ENCODE measurements at regions not wholly inside any gene's neighbourhood (a gene's known extent, or its start where the extent isn't known, plus 50 kb on each side); places are given as distances from the start of the nearest gene placed in this dataset.
"Not testable (repeated sequence)": the region's sequence is repeated elsewhere in the genome, so short reads cannot be mapped to it uniquely, and the experiment has no call there.

DNA sequence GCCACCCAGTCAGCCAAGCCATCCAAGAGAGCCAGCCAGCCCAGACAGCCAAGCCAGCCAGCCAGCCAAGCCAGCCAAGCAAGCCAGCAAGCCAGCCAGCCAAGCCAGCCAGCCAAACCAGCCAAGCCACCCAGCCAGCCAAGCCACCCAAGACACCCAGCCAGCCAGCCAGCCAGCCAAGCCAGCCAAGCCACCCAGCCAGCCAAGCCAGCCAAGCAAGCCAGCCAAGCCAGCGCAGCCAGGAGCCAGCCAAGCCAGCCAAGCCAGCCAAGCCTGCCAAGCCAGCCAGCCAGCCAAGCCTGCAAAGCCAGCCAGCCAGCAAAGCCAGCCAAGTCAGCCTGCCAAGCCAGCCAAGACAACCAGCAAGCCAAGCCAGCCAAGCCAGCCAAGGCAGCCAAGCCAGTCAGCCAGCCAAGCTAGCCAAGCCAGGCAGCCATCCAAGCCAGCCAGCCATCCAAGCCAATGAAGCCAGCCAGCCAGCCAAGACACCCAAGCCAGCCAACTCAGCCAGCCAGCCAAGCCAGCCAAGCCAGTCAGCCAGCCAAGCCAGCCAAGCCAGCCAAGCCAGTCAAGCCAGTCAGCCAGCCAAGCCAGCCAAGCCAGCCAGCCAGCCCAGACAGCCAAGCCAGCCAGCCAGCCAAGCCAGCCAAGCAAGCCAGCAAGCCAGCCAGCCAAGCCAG, 332.2 kb upstream of the PLGLB2 start:
- H3K4me3 ChIP-seq (ENCODE audit: low read depth, low read length); in situ Hi-C loops (cut with HindIII; ENCODE audit: low sequenced_read_pairs); DNase-seq (ENCODE audit: low read depth): not testable (repeated sequence)

DNA sequence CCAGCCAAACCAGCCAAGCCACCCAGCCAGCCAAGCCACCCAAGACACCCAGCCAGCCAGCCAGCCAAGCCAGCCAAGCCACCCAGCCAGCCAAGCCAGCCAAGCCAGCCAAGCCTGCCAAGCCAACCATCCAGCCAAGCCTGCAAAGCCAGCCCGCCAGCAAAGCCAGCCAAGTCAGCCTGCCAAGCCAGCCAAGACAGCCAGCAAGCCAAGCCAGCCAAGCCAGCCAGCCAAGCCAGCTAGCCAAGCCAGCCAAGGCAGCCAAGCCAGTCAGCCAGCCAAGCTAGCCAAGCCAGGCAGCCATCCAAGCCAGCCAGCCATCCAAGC, 331.7 kb upstream of the PLGLB2 start:
- DNase-seq (ENCODE audit: low read depth); H3K4me3 ChIP-seq (ENCODE audit: low read depth, low read length); in situ Hi-C loops (cut with HindIII; ENCODE audit: low sequenced_read_pairs): not testable (repeated sequence)

DNA sequence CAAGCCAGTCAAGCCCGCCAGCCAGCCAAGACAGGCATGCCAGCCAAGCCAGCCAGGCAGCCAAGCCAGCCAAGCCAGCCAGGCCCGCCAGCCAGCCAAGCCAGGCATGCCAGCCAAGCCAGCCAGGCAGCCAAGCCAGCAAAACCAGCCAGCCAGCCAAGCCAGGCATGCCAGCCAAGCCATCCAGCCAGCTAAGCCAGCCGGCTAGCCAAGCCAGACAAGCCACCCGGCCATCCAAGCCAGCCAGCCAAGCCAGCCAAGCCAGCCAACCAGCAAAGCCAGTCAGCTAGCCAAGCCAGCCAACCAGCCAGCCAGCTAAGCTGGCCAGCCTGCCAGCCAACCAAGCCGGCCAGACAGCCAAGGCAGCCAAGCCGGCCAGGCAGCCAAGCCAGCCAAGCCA, 330.7 kb upstream of the PLGLB2 start:
- H3K4me3 ChIP-seq (ENCODE audit: low read depth, low read length); in situ Hi-C loops (cut with HindIII; ENCODE audit: low sequenced_read_pairs); DNase-seq (ENCODE audit: low read depth): not testable (repeated sequence)

DNA sequence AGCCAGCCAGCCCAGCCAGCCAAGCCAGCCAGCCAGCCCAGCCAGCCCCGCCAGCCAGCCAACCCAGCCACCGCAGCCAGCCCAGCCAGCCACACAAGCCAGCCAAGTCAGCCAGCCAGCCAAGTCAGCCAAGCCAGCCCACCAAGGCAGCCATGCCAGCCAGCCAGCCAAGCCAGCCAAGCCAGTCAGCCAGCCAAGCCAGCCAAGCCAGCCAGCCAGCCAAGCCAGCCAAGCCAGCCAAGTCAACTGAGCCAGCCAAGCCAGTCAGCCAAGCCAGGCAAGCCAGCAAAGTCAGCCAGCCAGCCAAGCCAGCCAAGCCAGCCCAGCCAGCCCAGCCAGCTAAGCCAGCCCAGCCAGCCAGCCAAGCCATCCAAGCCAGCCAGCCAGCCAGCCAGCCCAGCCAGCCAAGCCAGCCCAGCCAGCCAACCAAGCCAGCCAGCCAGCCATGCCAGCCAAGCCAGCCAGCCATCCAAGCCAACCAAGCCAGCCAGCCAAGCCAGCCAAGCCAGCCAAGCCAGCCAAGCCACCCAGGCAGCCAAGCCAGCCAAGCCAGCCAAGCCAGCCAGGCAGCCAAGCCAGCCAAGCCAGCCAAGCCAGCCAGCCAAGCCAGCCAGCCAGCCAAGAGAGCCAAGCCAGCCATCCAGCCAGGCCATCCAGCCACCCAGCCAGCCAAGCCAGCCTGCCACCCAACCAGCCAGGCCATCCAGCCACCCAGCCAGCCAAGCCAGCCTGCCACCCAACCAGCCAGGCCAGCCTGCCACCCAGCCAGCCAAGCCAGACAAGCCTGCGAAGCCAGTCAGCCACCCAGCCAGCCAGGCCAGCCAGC, 329.9 kb upstream of the PLGLB2 start:
- DNase-seq (ENCODE audit: low read depth); H3K4me3 ChIP-seq (ENCODE audit: low read depth, low read length); in situ Hi-C loops (cut with HindIII; ENCODE audit: low sequenced_read_pairs): not testable (repeated sequence)

DNA sequence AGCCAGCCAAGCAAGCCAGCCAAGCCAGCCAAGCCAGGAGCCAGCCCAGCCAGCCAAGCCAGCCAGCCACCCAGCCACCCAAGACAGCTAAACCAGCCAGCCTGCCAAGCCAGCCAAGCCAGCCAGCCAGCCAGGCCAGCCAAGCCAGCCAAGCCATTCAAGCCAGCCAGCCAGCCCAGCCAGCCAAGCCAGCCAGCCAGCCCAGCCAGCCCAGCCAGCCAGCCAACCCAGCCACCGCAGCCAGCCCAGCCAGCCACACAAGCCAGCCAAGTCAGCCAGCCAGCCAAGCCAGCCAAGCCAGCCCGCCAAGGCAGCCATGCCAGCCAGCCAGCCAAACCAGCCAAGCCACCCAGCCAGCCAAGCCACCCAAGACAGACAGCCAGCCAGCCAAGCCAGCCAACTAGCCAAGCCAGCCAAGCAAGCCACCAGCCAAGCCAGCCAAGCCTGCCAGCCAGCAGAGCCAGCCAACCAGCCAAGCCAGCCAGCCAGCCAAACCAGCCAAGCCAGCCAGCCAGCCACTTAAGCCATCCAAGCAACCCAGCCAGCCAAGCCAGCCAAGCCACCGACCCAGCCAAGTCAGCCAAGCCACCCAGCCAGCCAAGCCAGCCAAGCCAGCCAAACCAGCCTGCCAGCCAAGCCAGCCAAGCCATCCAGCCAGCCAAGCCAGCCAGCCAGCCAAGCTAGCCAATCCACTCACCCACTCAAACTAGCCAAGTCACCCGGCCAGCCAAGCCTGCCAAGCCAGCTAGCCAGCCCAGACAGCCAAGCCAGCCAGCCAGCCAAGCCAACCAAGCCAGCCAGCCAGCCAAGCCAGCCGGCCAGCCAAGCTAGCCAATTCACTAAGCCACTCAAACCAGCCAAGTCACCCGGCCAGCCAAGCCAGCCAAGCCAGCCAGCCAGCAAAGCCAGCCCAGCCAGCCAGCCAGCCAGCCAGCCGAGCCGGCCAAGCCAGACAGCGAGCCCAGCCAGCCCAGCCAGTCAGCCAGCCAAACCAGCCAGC, 328.8 kb upstream of the PLGLB2 start:
- DNase-seq (ENCODE audit: low read depth); H3K4me3 ChIP-seq (ENCODE audit: low read depth, low read length); in situ Hi-C loops (cut with HindIII; ENCODE audit: low sequenced_read_pairs): not testable (repeated sequence)

DNA sequence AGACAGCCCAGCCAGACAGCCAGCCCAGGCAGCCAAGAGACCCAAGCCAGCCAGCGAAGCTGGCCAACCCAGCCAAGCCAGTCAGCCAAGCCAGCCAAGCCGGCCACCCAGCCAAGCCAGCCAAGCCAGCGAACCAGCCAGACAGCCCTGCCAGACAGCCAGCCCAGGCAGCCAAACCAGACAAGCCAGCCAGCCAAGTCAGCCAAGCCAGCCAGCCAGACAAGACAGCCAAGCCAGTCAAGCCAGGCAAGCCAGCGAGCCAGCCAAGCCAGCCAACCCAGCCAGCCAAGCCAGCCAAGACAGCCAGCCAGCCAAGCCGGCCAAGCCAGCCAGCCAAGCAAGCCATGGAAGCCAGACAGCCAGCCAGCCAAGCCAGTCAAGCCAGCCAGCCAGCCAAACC, 327.9 kb upstream of the PLGLB2 start:
- DNase-seq (ENCODE audit: low read depth); in situ Hi-C loops (cut with HindIII; ENCODE audit: low sequenced_read_pairs); H3K4me3 ChIP-seq (ENCODE audit: low read depth, low read length): not testable (repeated sequence)

DNA sequence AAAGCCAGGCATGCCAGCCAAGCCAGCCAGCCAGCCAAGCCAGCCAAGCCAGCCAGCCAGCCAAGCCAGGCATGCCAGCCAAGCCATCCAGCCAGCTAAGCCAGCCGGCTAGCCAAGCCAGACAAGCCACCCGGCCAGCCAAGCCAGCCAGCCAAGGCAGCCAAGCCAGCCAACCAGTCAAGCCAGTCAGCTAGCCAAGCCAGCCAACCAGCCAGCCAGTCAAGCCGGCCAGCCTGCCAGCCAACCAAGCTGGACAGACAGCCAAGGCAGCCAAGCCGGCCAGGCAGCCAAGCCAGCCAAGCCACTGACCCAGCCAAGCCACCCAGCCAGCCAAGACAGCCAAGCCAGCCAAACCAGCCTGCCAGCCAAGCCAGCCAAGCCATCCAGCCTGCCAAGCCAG, 326.9 kb upstream of the PLGLB2 start:
- H3K4me3 ChIP-seq (ENCODE audit: low read depth, low read length); in situ Hi-C loops (cut with HindIII; ENCODE audit: low sequenced_read_pairs); DNase-seq (ENCODE audit: low read depth): not testable (repeated sequence)

DNA sequence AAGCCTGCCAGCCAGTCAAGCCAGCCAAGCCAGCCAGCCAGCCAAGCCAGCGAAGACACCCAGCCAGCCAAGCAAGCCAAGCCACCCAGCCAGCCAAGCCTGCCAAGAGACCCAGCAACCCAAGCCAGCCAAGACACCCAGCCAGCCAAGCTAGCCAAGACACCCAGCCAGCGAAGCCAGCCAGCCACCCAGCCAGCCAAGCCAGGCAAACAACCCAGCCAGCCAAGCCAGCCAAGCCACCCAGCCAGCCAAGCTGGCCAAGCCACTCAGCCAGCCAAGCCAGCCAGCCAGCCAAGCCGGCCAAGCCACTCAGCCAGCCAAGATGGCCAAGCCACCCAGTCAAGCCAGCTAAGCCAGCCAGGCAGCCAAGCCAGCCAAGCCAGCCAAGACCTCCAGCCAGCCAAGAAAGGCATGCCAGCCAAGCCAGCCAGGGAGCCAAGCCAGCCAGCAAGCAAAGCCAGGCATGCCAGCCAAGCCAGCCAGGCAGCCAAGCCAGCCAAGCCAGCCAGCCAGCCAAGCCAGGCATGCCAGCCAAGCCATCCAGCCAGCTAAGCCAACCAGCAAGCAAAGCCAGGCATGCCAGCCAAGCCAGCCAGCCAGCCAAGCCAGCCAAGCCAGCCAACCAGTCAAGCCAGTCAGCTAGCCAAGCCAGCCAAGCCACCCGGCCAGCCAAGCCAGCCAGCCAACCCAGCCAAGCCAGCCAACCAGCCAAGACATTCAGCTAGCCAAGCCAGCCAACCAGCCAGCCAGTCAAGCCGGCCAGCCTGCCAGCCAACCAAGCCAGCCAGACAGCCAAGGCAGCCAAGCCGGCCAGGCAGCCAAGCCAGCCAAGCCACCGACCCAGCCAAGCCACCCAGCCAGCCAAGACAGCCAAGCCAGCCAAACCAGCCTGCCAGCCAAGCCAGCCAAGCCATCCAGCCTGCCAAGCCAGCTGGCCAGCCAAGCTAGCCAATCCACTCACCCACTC, 323.8 kb upstream of the PLGLB2 start:
- DNase-seq (ENCODE audit: low read depth); H3K4me3 ChIP-seq (ENCODE audit: low read depth, low read length); in situ Hi-C loops (cut with HindIII; ENCODE audit: low sequenced_read_pairs): not testable (repeated sequence)

DNA sequence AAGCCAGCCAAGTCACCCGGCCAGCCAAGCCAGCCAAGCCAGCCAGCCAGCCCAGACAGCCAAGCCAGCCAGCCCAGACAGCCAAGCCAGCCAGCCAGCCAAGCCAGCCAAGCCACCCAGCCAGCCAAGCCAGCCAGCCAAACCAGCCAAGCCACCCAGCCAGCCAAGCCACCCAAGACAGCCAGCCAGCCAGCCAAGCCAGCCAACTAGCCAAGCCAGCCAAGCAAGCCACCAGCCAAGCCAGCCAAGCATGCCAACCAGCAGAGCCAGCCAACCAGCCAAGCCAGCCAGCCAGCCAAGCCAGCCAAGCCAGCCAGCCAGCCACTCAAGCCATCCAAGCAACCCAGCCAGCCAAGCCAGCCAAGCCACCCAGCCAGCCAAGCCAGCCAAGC, 323.1 kb upstream of the PLGLB2 start:
- in situ Hi-C loops (cut with HindIII; ENCODE audit: low sequenced_read_pairs); DNase-seq (ENCODE audit: low read depth); H3K4me3 ChIP-seq (ENCODE audit: low read depth, low read length): not testable (repeated sequence)

DNA sequence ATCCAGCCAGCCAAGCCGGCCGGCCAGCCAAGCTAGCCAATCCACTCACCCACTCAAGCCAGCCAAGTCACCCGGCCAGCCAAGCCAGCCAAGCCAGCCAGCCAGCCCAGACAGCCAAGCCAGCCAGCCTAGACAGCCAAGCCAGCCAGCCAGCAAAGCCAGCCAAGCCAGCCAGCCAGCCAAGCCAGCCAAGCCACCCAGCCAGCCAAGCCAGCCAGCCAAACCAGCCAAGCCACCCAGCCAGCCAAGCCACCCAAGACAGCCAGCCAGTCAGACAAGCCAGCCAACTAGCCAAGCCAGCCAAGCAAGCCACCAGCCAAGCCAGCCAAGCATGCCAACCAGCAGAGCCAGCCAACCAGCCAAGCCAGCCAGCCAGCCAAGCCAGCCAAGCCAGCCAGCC, 322.7 kb upstream of the PLGLB2 start:
- DNase-seq (ENCODE audit: low read depth); H3K4me3 ChIP-seq (ENCODE audit: low read depth, low read length); in situ Hi-C loops (cut with HindIII; ENCODE audit: low sequenced_read_pairs): not testable (repeated sequence)

DNA sequence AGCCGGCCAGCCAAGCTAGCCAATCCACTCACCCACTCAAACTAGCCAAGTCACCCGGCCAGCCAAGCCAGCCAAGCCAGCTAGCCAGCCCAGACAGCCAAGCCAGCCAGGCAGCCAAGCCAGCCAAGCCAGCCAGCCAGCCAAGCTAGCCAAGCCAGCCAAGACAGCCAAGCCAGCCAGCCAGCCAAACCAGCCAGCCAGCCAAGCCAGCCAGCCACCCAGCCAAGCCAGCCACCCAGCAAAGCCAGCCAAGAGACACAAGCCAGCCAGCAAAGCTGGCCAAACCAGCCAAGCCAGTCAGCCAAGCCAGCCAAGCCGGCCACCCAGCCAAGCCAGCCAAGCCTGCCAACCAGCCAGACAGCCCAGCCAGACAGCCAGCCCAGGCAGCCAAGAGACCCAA, 322.2 kb upstream of the PLGLB2 start:
- H3K4me3 ChIP-seq (ENCODE audit: low read depth, low read length); DNase-seq (ENCODE audit: low read depth); in situ Hi-C loops (cut with HindIII; ENCODE audit: low sequenced_read_pairs): not testable (repeated sequence)

DNA sequence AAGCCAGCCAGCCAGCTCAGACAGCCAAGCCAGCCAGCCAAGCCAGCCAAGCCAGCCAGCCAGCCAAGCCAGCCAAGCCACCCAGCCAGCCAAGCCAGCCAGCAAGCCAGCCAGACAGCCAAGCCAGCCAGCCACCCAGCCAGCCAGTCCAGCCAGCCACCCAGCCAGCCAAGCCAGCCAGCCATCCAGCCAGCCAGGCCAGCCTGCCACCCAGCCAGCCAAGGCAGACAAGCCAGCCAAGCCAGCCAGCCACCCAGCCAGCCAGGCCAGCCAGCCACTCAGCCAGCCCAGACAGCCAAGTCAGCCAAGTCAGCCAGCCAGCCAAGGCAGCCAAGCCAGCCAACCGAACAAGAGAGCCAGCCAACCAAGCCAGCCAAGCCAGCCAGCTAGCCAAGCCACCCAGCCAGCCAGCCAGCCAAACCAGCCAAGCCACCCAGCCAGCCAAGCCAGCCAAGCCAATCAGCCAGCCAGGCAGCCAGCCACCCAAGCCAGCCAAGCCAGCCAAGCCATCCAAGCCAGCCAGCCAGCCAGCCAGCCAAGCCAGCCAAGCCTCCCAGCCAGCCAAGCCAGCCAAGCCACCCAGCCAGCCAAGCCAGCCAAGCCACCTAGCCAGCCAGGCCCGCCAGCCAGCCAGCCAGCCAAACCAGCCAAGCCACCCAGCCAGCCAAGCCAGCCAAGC, 319.3 kb upstream of the PLGLB2 start:
- in situ Hi-C loops (cut with HindIII; ENCODE audit: low sequenced_read_pairs); H3K4me3 ChIP-seq (ENCODE audit: low read depth, low read length); DNase-seq (ENCODE audit: low read depth): not testable (repeated sequence)

DNA sequence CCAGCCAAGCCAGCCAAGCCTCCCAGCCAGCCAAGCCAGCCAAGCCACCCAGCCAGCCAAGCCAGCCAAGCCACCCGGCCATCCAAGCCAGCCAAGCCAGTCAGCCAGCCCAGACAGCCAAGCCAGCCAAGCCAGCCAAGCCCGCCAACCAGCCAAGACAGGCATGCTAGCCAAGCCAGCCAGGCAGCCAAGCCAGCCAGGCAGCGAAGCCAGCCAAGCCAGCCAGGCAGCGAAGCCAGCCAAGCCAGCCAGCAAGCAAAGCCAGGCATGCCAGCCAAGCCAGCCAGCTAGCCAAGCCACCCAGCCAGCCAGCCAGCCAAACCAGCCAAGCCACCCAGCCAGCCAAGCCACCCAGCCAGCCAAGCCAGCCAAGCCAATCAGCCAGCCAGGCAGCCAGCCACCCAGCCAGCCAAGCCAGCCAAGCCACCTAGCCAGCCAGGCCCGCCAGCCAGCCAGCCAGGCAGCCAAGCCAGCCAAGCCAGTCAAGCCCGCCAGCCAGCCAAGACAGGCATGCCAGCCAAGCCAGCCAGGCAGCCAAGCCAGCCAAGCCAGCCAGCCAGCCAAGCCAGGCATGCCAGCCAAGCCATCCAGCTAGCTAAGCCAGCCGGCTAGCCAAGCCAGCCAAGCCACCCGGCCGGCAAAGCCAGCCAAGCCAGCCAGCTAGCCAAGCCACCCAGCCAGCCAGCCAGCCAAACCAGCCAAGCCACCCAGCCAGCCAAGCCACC, 318.5 kb upstream of the PLGLB2 start:
- in situ Hi-C loops (cut with HindIII; ENCODE audit: low sequenced_read_pairs); DNase-seq (ENCODE audit: low read depth); H3K4me3 ChIP-seq (ENCODE audit: low read depth, low read length): not testable (repeated sequence)

DNA sequence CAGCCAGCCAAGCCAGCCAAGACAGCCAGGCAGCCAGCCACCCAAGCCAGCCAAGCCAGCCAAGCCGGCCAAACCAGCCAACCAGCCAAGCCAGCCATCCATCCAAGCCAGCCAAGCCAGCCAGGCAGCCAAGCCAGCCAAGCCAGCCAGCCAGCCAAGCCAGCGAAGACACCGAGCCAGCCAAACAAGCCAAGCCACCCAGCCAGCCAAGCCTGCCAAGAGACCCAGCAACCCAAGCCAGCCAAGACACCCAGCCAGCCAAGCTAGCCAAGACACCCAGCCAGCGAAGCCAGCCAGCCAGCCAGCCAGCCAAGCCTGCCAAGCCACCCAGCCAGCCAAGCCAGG, 318.0 kb upstream of the PLGLB2 start:
- DNase-seq (ENCODE audit: low read depth); in situ Hi-C loops (cut with HindIII; ENCODE audit: low sequenced_read_pairs); H3K4me3 ChIP-seq (ENCODE audit: low read depth, low read length): not testable (repeated sequence)

DNA sequence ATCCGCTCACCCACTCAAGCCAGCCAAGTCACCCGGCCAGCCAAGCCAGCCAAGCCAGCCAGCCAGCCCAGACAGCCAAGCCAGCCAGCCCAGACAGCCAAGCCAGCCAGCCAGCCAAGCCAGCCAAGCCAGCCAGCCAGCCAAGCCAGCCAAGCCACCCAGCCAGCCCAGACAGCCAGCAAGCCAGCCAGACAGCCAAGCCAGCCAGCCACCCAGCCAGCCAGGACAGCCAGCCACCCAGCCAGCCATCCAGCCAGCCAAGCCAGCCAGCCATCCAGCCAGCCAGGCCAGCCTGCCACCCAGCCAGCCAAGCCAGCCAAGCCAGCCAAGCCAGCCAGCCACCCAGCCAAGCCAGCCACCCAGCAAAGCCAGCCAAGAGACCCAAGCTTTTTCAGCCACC, 316.8 kb upstream of the PLGLB2 start:
- in situ Hi-C loops (cut with HindIII; ENCODE audit: low sequenced_read_pairs); DNase-seq (ENCODE audit: low read depth); H3K4me3 ChIP-seq (ENCODE audit: low read depth, low read length): not testable (repeated sequence)
